H1 (cell line): ENCODE measurements at regions not wholly inside any gene's neighbourhood (a gene's known extent, or its start where the extent isn't known, plus 50 kb on each side); places are given as distances from the start of the nearest gene placed in this dataset.

Experiments used
- BRCA1 ChIP-seq: IDR thresholded peaks from 2 replicates; pipeline ENCODE4 v1.6.1; 2012; ENCODE audit warnings: low read depth, low read length, improper control_type of control experiment
- EGR1 ChIP-seq: IDR thresholded peaks from 2 replicates; pipeline ENCODE4 v1.6.1; 2011; ENCODE audit warnings: low read depth, low read length, borderline replicate concordance
- EZH2 ChIP-seq: fragments of 200-600 bp; sonication (generic); IDR thresholded peaks from 2 replicates; pipeline ENCODE4 v1.7.1; 2012; ENCODE audit warnings: low read depth, mild to moderate bottlenecking, moderate library complexity, low read length, inconsistent platforms; ENCODE audit not compliant: severe bottlenecking
- POU5F1 ChIP-seq: IDR thresholded peaks from 2 replicates; pipeline ENCODE4 v1.6.1; 2011; ENCODE audit warnings: low read depth, mild to moderate bottlenecking, low read length, moderate library complexity
- RFX5 ChIP-seq: IDR thresholded peaks from 2 replicates; pipeline ENCODE4 v1.6.1; 2011; ENCODE audit warnings: low read depth, low read length, improper control_type of control experiment, borderline replicate concordance

DNA sequence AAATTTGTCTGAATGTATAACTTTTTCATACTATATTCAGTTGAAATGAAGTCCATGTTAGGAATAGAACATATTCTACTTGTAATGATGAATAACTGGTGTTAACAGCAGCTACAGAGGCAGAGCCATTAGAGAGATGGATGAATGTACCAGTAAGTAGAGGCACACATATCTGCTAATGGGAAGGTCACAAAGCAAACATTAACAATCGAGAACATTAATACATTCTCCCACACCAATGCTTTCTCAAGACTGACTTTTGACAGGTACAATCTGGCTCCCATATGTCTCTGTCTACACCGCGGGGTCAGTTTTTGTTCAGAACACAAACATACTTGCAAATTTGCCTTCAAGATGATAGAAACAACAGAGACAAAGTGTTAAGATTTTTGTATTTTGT, 776.0 kb upstream of the MANEA start (continued):
- TF ChIP-seq RFX5 (no peak), BRCA1 (no peak), POU5F1 (no peak), EGR1 (no peak), EZH2 (no peak)
